ENCODE measurements at regions not wholly inside any gene's neighbourhood (a gene's known extent, or its start where the extent isn't known, plus 50 kb on each side); places are given as distances from the start of the nearest gene placed in this dataset.

DNA sequence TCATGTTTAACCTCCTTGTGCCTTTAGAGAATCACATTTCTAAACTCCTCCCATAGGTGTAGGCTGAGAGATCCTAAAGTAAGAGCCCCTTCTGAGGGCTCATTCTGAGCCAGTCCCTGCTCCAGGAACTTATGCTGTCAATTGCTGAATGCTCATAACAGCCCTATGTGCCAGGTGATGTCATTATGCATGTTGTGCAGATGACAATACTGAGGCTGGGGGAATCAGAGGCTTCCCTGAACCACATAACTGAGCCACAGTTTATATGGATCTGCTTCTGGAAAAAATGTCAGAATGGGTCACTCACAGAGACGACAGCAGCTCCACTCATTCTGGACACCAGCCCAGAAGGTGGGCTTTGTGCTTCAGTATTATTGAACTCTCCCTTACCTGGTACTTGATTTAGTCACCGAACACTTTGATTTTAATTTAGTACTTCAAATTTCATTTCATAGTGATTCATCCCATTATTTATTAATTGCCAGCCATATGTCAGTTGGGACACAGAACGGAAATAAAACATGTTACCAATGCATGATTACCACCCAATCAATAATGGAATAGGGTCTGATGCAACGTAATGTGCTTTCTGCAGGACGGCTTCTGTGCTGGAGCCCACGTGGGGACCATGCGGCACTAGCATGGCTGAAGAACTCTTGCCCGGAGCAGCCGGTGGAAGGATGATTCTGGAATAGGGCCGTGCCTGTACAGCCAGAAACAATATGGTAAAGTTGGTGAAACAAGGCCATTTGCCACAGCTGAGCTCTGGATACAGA is 406.3 kb downstream of the IRX1 start:
- TF ChIP-seq, protein P1, sequence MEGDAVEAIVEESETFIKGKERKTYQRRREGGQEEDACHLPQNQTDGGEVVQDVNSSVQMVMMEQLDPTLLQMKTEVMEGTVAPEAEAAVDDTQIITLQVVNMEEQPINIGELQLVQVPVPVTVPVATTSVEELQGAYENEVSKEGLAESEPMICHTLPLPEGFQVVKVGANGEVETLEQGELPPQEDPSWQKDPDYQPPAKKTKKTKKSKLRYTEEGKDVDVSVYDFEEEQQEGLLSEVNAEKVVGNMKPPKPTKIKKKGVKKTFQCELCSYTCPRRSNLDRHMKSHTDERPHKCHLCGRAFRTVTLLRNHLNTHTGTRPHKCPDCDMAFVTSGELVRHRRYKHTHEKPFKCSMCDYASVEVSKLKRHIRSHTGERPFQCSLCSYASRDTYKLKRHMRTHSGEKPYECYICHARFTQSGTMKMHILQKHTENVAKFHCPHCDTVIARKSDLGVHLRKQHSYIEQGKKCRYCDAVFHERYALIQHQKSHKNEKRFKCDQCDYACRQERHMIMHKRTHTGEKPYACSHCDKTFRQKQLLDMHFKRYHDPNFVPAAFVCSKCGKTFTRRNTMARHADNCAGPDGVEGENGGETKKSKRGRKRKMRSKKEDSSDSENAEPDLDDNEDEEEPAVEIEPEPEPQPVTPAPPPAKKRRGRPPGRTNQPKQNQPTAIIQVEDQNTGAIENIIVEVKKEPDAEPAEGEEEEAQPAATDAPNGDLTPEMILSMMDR (conservative IDR thresholded peaks at IDR 0.05; ENCODE audit: low read length), result no peak
- TF ChIP-seq EZH2phosphoT487 (IDR thresholded peaks at IDR 0.05; ENCODE audit: borderline replicate concordance, low read depth, low read length), result no peak

Measured in OCI-LY7 (cell line).